ENCODE measurements at regions not wholly inside any gene's neighbourhood (a gene's known extent, or its start where the extent isn't known, plus 50 kb on each side); places are given as distances from the start of the nearest gene placed in this dataset.

DNA sequence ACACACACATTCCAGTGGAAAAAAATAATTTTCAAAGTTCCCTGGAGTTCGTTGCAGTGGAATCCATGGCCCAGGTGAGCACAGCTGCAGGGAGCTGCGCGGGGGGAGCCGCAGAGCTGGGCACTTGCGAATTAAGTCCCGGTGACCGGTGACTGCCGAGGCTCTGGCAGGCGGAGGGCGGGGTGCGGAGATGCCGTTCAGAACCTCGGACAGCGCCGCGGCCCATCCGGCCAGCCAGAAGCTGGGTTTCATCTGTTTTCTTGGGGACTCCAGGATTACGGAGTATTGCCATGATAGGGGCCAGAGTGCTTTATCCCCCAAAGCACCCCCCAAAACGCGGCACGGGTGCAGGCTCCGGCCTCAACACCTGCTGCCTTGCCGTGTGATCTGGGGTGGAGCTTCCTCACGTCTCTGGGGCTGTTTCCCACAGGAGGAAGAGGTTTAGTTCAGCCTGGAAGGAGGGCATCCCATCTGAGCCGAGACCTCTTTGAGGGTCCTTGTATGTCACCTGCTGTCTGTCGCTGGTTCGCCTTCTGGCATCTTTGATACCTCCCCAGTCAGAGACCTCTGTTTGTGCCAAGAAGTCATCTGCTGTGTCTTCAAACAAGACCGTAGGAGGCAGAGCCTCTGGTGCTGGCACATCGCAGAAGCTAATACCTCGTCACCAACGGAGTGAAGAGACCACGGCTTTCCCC is 99.4 kb downstream of the YTHDF1 start (continued):
- TF ChIP-seq ZSCAN22 (CRISPR knock-in tag; IDR thresholded peaks at IDR 0.05) (no peak), CEBPB (IDR thresholded peaks at IDR 0.05; ENCODE audit: borderline replicate concordance, low read depth, low read length) (no peak), TRIM24 (CRISPR knock-in tag; IDR thresholded peaks at IDR 0.05) (no peak), ADNP (CRISPR knock-in tag; IDR thresholded peaks at IDR 0.05) (no peak), IKZF4 (CRISPR knock-in tag; IDR thresholded peaks at IDR 0.05; ENCODE audit: borderline replicate concordance, low read depth, not compliant biosample characterization) (no peak), ARNT2 (CRISPR knock-in tag; IDR thresholded peaks at IDR 0.05; ENCODE audit: low read depth) (peak; percentile 76), ZNF383 (CRISPR knock-in tag; IDR thresholded peaks at IDR 0.05; ENCODE audit: borderline replicate concordance) (no peak), PHB2 (IDR thresholded peaks at IDR 0.05; ENCODE audit: partially characterized antibody) (no peak), ZZZ3 (CRISPR knock-in tag; IDR thresholded peaks at IDR 0.05; ENCODE audit: borderline replicate concordance) (no peak)
- TF ChIP-seq, protein P1, sequence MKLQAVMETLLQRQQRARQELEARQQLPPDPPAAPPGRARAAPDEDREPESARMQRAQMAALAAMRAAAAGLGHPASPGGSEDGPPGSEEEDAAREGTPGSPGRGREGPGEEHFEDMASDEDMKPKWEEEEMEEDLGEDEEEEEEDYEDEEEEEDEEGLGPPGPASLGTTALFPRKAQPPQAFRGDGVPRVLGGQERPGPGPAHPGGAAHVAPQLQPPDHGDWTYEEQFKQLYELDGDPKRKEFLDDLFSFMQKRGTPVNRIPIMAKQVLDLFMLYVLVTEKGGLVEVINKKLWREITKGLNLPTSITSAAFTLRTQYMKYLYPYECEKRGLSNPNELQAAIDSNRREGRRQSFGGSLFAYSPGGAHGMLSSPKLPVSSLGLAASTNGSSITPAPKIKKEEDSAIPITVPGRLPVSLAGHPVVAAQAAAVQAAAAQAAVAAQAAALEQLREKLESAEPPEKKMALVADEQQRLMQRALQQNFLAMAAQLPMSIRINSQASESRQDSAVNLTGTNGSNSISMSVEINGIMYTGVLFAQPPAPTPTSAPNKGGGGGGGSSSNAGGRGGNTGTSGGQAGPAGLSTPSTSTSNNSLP (IDR thresholded peaks at IDR 0.05; ENCODE audit: low read depth, low read length), result no peak
- TF ChIP-seq, protein P2, sequence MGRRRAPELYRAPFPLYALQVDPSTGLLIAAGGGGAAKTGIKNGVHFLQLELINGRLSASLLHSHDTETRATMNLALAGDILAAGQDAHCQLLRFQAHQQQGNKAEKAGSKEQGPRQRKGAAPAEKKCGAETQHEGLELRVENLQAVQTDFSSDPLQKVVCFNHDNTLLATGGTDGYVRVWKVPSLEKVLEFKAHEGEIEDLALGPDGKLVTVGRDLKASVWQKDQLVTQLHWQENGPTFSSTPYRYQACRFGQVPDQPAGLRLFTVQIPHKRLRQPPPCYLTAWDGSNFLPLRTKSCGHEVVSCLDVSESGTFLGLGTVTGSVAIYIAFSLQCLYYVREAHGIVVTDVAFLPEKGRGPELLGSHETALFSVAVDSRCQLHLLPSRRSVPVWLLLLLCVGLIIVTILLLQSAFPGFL (CRISPR knock-in tag; IDR thresholded peaks at IDR 0.05), result no peak
- TF ChIP-seq, protein P3, sequence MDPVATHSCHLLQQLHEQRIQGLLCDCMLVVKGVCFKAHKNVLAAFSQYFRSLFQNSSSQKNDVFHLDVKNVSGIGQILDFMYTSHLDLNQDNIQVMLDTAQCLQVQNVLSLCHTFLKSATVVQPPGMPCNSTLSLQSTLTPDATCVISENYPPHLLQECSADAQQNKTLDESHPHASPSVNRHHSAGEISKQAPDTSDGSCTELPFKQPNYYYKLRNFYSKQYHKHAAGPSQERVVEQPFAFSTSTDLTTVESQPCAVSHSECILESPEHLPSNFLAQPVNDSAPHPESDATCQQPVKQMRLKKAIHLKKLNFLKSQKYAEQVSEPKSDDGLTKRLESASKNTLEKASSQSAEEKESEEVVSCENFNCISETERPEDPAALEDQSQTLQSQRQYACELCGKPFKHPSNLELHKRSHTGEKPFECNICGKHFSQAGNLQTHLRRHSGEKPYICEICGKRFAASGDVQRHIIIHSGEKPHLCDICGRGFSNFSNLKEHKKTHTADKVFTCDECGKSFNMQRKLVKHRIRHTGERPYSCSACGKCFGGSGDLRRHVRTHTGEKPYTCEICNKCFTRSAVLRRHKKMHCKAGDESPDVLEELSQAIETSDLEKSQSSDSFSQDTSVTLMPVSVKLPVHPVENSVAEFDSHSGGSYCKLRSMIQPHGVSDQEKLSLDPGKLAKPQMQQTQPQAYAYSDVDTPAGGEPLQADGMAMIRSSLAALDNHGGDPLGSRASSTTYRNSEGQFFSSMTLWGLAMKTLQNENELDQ (CRISPR knock-in tag; IDR thresholded peaks at IDR 0.05; ENCODE audit: borderline replicate concordance), result 0 out of 2 replicates have a peak, but pooled peaks have one; percentile 69
- TF ChIP-seq, protein P4, sequence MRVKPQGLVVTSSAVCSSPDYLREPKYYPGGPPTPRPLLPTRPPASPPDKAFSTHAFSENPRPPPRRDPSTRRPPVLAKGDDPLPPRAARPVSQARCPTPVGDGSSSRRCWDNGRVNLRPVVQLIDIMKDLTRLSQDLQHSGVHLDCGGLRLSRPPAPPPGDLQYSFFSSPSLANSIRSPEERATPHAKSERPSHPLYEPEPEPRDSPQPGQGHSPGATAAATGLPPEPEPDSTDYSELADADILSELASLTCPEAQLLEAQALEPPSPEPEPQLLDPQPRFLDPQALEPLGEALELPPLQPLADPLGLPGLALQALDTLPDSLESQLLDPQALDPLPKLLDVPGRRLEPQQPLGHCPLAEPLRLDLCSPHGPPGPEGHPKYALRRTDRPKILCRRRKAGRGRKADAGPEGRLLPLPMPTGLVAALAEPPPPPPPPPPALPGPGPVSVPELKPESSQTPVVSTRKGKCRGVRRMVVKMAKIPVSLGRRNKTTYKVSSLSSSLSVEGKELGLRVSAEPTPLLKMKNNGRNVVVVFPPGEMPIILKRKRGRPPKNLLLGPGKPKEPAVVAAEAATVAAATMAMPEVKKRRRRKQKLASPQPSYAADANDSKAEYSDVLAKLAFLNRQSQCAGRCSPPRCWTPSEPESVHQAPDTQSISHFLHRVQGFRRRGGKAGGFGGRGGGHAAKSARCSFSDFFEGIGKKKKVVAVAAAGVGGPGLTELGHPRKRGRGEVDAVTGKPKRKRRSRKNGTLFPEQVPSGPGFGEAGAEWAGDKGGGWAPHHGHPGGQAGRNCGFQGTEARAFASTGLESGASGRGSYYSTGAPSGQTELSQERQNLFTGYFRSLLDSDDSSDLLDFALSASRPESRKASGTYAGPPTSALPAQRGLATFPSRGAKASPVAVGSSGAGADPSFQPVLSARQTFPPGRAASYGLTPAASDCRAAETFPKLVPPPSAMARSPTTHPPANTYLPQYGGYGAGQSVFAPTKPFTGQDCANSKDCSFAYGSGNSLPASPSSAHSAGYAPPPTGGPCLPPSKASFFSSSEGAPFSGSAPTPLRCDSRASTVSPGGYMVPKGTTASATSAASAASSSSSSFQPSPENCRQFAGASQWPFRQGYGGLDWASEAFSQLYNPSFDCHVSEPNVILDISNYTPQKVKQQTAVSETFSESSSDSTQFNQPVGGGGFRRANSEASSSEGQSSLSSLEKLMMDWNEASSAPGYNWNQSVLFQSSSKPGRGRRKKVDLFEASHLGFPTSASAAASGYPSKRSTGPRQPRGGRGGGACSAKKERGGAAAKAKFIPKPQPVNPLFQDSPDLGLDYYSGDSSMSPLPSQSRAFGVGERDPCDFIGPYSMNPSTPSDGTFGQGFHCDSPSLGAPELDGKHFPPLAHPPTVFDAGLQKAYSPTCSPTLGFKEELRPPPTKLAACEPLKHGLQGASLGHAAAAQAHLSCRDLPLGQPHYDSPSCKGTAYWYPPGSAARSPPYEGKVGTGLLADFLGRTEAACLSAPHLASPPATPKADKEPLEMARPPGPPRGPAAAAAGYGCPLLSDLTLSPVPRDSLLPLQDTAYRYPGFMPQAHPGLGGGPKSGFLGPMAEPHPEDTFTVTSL (CRISPR knock-in tag; IDR thresholded peaks at IDR 0.05; ENCODE audit: borderline replicate concordance), result no peak
- TF ChIP-seq, protein P5, sequence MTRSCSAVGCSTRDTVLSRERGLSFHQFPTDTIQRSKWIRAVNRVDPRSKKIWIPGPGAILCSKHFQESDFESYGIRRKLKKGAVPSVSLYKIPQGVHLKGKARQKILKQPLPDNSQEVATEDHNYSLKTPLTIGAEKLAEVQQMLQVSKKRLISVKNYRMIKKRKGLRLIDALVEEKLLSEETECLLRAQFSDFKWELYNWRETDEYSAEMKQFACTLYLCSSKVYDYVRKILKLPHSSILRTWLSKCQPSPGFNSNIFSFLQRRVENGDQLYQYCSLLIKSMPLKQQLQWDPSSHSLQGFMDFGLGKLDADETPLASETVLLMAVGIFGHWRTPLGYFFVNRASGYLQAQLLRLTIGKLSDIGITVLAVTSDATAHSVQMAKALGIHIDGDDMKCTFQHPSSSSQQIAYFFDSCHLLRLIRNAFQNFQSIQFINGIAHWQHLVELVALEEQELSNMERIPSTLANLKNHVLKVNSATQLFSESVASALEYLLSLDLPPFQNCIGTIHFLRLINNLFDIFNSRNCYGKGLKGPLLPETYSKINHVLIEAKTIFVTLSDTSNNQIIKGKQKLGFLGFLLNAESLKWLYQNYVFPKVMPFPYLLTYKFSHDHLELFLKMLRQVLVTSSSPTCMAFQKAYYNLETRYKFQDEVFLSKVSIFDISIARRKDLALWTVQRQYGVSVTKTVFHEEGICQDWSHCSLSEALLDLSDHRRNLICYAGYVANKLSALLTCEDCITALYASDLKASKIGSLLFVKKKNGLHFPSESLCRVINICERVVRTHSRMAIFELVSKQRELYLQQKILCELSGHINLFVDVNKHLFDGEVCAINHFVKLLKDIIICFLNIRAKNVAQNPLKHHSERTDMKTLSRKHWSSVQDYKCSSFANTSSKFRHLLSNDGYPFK (CRISPR knock-in tag; IDR thresholded peaks at IDR 0.05; ENCODE audit: borderline replicate concordance), result peak; percentile 41; the same call in 1 of the 2 replicates

All from HepG2 (cell line).